A549 (cell line): ENCODE measurements at regions not wholly inside any gene's neighbourhood (a gene's known extent, or its start where the extent isn't known, plus 50 kb on each side); places are given as distances from the start of the nearest gene placed in this dataset.

ENCODE experiments used
- JUN ChIP-seq, 2 experiments: fragments of >200 bp; sonication (Bioruptor Twin); formaldehyde crosslinking; IDR thresholded peaks; 2 replicates in 1 of 2; 3 replicates in 1 of 2; pipeline ENCODE4 v1.6.1; 2016 to 2017
- POLR2A ChIP-seq: IDR thresholded peaks from 2 replicates; pipeline ENCODE4 v1.6.1; 2012; ENCODE audit warnings: mild to moderate bottlenecking, low read length
- TF ChIP-seq, protein P1 (sequence below): fragments of 200-600 bp; sonication (generic); IDR thresholded peaks from 2 replicates; pipeline ENCODE4 v1.6.1; 2016; ENCODE audit warnings: antibody characterized with exemption, mild to moderate bottlenecking, moderate library complexity
- TF ChIP-seq, protein P2 (sequence below): fragments of >200 bp; sonication (Bioruptor Twin); formaldehyde crosslinking; IDR thresholded peaks from 3 replicates; pipeline ENCODE4 v1.5.1; 2016

DNA sequence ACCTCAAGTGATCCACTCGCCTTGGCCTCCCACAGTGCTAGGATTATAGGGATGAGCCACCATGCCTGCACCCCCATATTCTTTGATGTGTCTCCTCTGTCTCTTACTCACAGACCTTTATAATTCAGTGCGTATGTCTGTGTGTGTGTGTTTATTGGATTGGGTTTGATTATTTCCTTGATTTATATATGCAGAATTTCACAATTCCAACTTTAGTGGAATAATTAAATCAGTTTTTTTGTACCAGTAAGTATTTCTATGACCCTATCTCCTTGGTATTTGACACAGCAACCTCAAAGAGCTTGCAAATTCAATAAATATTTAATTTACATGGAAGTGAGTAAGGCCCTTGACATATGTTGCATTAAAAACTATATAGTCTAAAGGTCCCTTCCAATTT is 333.9 kb upstream of the ADAMTS5 start:
- TF ChIP-seq POLR2A (no peak), JUN (IDR thresholded peaks at IDR 0.05) (no peak)
- TF ChIP-seq, protein P1, sequence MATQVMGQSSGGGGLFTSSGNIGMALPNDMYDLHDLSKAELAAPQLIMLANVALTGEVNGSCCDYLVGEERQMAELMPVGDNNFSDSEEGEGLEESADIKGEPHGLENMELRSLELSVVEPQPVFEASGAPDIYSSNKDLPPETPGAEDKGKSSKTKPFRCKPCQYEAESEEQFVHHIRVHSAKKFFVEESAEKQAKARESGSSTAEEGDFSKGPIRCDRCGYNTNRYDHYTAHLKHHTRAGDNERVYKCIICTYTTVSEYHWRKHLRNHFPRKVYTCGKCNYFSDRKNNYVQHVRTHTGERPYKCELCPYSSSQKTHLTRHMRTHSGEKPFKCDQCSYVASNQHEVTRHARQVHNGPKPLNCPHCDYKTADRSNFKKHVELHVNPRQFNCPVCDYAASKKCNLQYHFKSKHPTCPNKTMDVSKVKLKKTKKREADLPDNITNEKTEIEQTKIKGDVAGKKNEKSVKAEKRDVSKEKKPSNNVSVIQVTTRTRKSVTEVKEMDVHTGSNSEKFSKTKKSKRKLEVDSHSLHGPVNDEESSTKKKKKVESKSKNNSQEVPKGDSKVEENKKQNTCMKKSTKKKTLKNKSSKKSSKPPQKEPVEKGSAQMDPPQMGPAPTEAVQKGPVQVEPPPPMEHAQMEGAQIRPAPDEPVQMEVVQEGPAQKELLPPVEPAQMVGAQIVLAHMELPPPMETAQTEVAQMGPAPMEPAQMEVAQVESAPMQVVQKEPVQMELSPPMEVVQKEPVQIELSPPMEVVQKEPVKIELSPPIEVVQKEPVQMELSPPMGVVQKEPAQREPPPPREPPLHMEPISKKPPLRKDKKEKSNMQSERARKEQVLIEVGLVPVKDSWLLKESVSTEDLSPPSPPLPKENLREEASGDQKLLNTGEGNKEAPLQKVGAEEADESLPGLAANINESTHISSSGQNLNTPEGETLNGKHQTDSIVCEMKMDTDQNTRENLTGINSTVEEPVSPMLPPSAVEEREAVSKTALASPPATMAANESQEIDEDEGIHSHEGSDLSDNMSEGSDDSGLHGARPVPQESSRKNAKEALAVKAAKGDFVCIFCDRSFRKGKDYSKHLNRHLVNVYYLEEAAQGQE, result no peak
- TF ChIP-seq, protein P2, sequence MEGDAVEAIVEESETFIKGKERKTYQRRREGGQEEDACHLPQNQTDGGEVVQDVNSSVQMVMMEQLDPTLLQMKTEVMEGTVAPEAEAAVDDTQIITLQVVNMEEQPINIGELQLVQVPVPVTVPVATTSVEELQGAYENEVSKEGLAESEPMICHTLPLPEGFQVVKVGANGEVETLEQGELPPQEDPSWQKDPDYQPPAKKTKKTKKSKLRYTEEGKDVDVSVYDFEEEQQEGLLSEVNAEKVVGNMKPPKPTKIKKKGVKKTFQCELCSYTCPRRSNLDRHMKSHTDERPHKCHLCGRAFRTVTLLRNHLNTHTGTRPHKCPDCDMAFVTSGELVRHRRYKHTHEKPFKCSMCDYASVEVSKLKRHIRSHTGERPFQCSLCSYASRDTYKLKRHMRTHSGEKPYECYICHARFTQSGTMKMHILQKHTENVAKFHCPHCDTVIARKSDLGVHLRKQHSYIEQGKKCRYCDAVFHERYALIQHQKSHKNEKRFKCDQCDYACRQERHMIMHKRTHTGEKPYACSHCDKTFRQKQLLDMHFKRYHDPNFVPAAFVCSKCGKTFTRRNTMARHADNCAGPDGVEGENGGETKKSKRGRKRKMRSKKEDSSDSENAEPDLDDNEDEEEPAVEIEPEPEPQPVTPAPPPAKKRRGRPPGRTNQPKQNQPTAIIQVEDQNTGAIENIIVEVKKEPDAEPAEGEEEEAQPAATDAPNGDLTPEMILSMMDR, result no peak
